ENCODE measurements at regions not wholly inside any gene's neighbourhood (a gene's known extent, or its start where the extent isn't known, plus 50 kb on each side); places are given as distances from the start of the nearest gene placed in this dataset.

GRCh38 chr13:111911121-111911720, 155.7 kb upstream of the SOX1 start:
- DNase-seq: no peak

GRCh38 chr13:111911754-111912452, 155.0 kb upstream of the SOX1 start:
- DNase-seq: no peak

- DNase-seq: no peak
Measured at GRCh38 chr13:111912453-111912866, 154.5 kb upstream of the SOX1 start.

- no peak for DNase-seq
Measured at GRCh38 chr13:111912991-111913760, 153.8 kb upstream of the SOX1 start.

GRCh38 chr13:111913761-111914140, 153.2 kb upstream of the SOX1 start:
- DNase-seq: no peak

- no peak for DNase-seq
Measured at GRCh38 chr13:111914241-111915103, 152.5 kb upstream of the SOX1 start.

- no peak for DNase-seq
Measured at GRCh38 chr13:111915104-111915551, 151.8 kb upstream of the SOX1 start.

GRCh38 chr13:111916201-111916600, 150.7 kb upstream of the SOX1 start:
- no peak for DNase-seq

- DNase-seq: no peak
Measured at GRCh38 chr13:111917086-111917485, 149.9 kb upstream of the SOX1 start.

GRCh38 chr13:111917901-111918300, 149.0 kb upstream of the SOX1 start:
- DNase-seq: no peak

GRCh38 chr13:111919286-111919685, 147.7 kb upstream of the SOX1 start:
- DNase-seq: no peak

GRCh38 chr13:111919849-111920248, 147.1 kb upstream of the SOX1 start:
- DNase-seq: no peak

- no peak for DNase-seq
Measured at GRCh38 chr13:111920306-111920931, 146.5 kb upstream of the SOX1 start.

GRCh38 chr13:111920932-111921705, 145.8 kb upstream of the SOX1 start:
- no peak for DNase-seq

- DNase-seq: no peak
Measured at GRCh38 chr13:111922086-111922485, 144.9 kb upstream of the SOX1 start.

GRCh38 chr13:111923439-111923838, 143.5 kb upstream of the SOX1 start:
- no peak for DNase-seq

GRCh38 chr13:111923991-111924677, 142.8 kb upstream of the SOX1 start:
- DNase-seq: no peak

GRCh38 chr13:111924678-111925075, 142.3 kb upstream of the SOX1 start:
- DNase-seq: no peak

- DNase-seq: no peak
Measured at GRCh38 chr13:111925146-111925875, 141.6 kb upstream of the SOX1 start.

GRCh38 chr13:111926501-111927180, 140.3 kb upstream of the SOX1 start:
- no peak for DNase-seq

All from inflammatory macrophage treated with lipopolysaccharide for 4 hours (primary cell).